ENCODE measurements at regions not wholly inside any gene's neighbourhood (a gene's known extent, or its start where the extent isn't known, plus 50 kb on each side); places are given as distances from the start of the nearest gene placed in this dataset.

GRCh38 chr5:72021651-72022357 lies 85.5 kb upstream of the MAP1B start:
- no peak overlapping the region for H3K27ac ChIP-seq (ENCODE audit: low read length)
- ATAC-seq (no peak), DNase-seq (no peak)
- no peaks in the 10 kb centered on the region for H3K4me1 ChIP-seq (ENCODE audit: control insufficient read depth, insufficient read depth, low read length)
- no peaks in the 10 kb centered on the region for H3K27me3 ChIP-seq (ENCODE audit: control insufficient read depth, insufficient read depth)
- H3K9me3 ChIP-seq (ENCODE audit: control insufficient read depth, low read length), result no peaks in the 10 kb centered on the region
- 89% methylated on average over 8 of the region's 8 CpGs for WGBS
- H3K4me3 ChIP-seq (ENCODE audit: low read length), result no peak overlapping the region
- intact Hi-C loops (cut with DNase I), result no loop called here

DNA sequence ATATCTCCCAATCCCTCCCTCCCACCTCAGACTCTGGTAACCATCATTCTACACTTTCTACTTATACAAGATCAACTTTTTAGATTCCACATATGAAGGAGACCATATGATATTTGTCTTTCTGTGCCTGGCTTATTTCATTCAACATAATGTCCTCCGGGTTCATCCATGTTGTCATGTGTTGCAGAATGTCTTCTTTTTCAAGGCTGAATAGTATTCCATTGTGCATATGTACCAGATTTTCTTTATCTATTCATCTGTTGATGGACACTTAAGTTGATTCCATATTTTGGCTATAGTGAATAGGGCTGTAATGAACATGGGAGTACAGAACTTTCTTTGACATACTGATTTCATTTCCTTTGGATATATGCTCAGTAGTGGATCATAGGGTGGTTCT lies 78.9 kb upstream of the MAP1B start:
- Histone ChIP-seq H3K4me1 (ENCODE audit: control insufficient read depth, insufficient read depth, low read length) (no peaks in the 10 kb centered on the region), H3K27me3 (ENCODE audit: control insufficient read depth, insufficient read depth) (no peaks in the 10 kb centered on the region), H3K9me3 (ENCODE audit: control insufficient read depth, low read length) (no peaks in the 10 kb centered on the region), H3K4me3 (ENCODE audit: low read length) (no peak overlapping the region), H3K27ac (ENCODE audit: low read length) (no peak overlapping the region)
- no peak for DNase-seq
- no peak for ATAC-seq
- intact Hi-C loops (cut with DNase I), result no loop called here
- 96% methylated on average over 1 of the region's 1 CpG for WGBS

DNA sequence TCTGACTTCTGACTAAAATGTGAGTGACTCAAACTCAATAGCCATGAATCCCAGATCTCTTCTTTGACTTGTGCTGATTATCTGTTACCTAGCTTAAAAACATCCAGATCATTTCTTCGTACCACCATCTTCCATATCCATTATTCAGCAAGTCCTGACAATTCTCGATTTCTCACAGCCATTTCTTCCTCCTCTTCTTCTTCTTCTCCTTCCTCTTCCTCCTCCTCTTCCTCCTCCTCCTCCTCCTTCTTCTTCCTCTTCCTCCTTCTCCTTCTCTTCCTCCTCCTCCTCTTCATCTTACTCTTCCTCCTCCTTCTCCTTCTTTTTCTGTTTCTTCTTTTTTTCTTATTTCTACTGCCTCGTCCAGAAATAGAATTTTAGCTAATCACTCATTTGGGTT lies 77.0 kb upstream of the MAP1B start:
- intact Hi-C loops (cut with DNase I), result no loop called here
- Histone ChIP-seq H3K27ac (ENCODE audit: low read length) (no peak overlapping the region), H3K4me1 (ENCODE audit: control insufficient read depth, insufficient read depth, low read length) (no peaks in the 10 kb centered on the region), H3K27me3 (ENCODE audit: control insufficient read depth, insufficient read depth) (no peaks in the 10 kb centered on the region), H3K4me3 (ENCODE audit: low read length) (no peak overlapping the region), H3K9me3 (ENCODE audit: control insufficient read depth, low read length) (no peaks in the 10 kb centered on the region)
- ATAC-seq, result no peak
- no peak for DNase-seq
- WGBS, result 85% methylated on average over 3 of the region's 3 CpGs

DNA sequence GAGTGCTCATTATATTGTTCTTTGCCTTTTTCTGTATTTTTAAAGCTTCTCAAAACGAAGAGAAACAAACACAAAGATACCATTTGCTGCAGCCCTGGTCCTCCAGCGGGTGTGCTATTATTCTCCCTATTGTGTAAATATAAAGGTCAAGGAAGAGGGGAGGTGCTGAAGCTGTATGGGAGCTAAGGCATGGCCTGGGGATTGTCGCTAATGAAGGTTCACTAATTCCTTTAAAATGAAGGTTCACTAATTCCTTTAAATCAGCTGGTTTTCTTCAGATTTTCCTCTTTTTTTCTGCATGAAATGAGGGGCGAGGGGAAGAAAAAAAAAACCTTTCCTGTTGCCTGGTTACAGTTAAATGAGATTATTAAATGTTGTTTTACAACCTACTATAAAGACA lies 74.5 kb upstream of the MAP1B start:
- no peaks in the 10 kb centered on the region for H3K9me3 ChIP-seq (ENCODE audit: control insufficient read depth, low read length)
- H3K4me3 ChIP-seq (ENCODE audit: low read length), result no peak overlapping the region
- H3K27ac ChIP-seq (ENCODE audit: low read length), result no peak overlapping the region
- H3K27me3 ChIP-seq (ENCODE audit: control insufficient read depth, insufficient read depth), result no peaks in the 10 kb centered on the region
- no peaks in the 10 kb centered on the region for H3K4me1 ChIP-seq (ENCODE audit: control insufficient read depth, insufficient read depth, low read length)
- no peak for ATAC-seq
- intact Hi-C loops (cut with DNase I), result no loop called here
- 46% methylated on average over 4 of the region's 4 CpGs for WGBS
- DNase-seq, result no peak

DNA sequence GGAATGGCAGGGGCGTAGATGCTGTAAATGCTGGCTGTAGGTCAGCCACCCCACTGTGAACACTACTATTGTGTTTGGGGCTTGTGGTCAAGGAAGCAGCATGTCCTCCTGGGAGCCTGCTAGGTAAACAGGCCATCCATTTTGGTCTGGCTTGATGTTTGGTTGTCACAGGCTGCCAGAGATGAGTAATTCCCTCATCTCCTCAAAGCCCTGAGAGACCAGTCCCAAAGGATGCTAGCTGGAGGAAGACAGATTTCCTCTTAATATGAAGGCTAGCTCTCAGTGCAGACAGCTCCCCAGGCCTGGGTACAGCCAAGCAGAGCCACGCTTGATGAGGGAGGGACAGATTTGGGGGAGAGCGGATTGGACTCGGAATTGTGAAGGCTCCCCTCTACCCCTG lies 72.5 kb upstream of the MAP1B start:
- no peak overlapping the region for H3K27ac ChIP-seq (ENCODE audit: low read length)
- DNase-seq, result no peak
- H3K27me3 ChIP-seq (ENCODE audit: control insufficient read depth, insufficient read depth), result no peaks in the 10 kb centered on the region
- no peaks in the 10 kb centered on the region for H3K4me1 ChIP-seq (ENCODE audit: control insufficient read depth, insufficient read depth, low read length)
- 66% methylated on average over 4 of the region's 4 CpGs for WGBS
- H3K4me3 ChIP-seq (ENCODE audit: low read length), result no peak overlapping the region
- no peak for ATAC-seq
- intact Hi-C loops (cut with DNase I), result no loop called here
- no peaks in the 10 kb centered on the region for H3K9me3 ChIP-seq (ENCODE audit: control insufficient read depth, low read length)

GRCh38 chr5:72035831-72036230 lies 71.4 kb upstream of the MAP1B start:
- no peak for DNase-seq
- H3K4me1 ChIP-seq (ENCODE audit: control insufficient read depth, insufficient read depth, low read length), result no peaks in the 10 kb centered on the region
- no peaks in the 10 kb centered on the region for H3K9me3 ChIP-seq (ENCODE audit: control insufficient read depth, low read length)
- no peak for ATAC-seq
- no peak overlapping the region for H3K27ac ChIP-seq (ENCODE audit: low read length)
- no peaks in the 10 kb centered on the region for H3K27me3 ChIP-seq (ENCODE audit: control insufficient read depth, insufficient read depth)
- 73% methylated on average over 3 of the region's 3 CpGs for WGBS
- no peak overlapping the region for H3K4me3 ChIP-seq (ENCODE audit: low read length)
- intact Hi-C loops (cut with DNase I), result no loop called here

DNA sequence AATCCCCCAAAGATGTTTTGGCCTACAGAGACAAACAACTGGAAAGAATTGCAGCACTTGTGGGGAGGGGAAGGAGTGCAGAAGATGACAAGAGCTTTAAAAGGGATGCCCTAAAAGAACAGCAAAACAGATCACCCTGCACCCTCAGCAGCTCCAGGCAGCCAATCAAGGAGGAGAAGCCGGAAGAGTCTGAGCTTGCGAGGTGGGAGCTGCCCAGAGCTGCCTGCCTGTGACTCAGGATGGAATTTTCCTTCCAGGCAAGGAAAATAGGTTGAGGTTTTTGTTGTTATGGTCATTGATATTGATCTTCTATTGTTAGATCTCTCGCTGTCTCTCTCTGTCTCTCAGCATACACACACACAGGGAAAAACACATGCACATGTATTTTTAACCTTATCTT lies 70.3 kb upstream of the MAP1B start:
- H3K4me1 ChIP-seq (ENCODE audit: control insufficient read depth, insufficient read depth, low read length), result no peaks in the 10 kb centered on the region
- intact Hi-C loops (cut with DNase I), result no loop called here
- DNase-seq (no peak), ATAC-seq (peak in 1 of 2 donors; percentile 69)
- no peaks in the 10 kb centered on the region for H3K9me3 ChIP-seq (ENCODE audit: control insufficient read depth, low read length)
- no peaks in the 10 kb centered on the region for H3K27me3 ChIP-seq (ENCODE audit: control insufficient read depth, insufficient read depth)
- no peak overlapping the region for H3K4me3 ChIP-seq (ENCODE audit: low read length)
- H3K27ac ChIP-seq (ENCODE audit: low read length), result no peak overlapping the region
- 40% methylated on average over 3 of the region's 3 CpGs for WGBS

GRCh38 chr5:72040513-72040912 lies 66.8 kb upstream of the MAP1B start:
- H3K27ac ChIP-seq (ENCODE audit: low read length), result no peak overlapping the region
- intact Hi-C loops (cut with DNase I), result no loop called here

GRCh38 chr5:72041654-72042053 lies 65.6 kb upstream of the MAP1B start:
- WGBS, result 48% methylated on average over 2 of the region's 2 CpGs
- Histone ChIP-seq H3K27ac (ENCODE audit: low read length) (no peak overlapping the region), H3K9me3 (ENCODE audit: control insufficient read depth, low read length) (no peaks in the 10 kb centered on the region), H3K27me3 (ENCODE audit: control insufficient read depth, insufficient read depth) (no peaks in the 10 kb centered on the region), H3K4me3 (ENCODE audit: low read length) (no peak overlapping the region), H3K4me1 (ENCODE audit: control insufficient read depth, insufficient read depth, low read length) (no peaks in the 10 kb centered on the region)
- no peak for DNase-seq
- intact Hi-C loops (cut with DNase I), result no loop called here
- no peak for ATAC-seq

More at GRCh38 chr5:72040513-72040912, 66.8 kb upstream of the MAP1B start:
- DNase-seq (no peak), ATAC-seq (no peak)
- H3K4me3 ChIP-seq (ENCODE audit: low read length), result no peak overlapping the region
- H3K27me3 ChIP-seq (ENCODE audit: control insufficient read depth, insufficient read depth), result no peaks in the 10 kb centered on the region
- no peaks in the 10 kb centered on the region for H3K9me3 ChIP-seq (ENCODE audit: control insufficient read depth, low read length)
- no peaks in the 10 kb centered on the region for H3K4me1 ChIP-seq (ENCODE audit: control insufficient read depth, insufficient read depth, low read length)

DNA sequence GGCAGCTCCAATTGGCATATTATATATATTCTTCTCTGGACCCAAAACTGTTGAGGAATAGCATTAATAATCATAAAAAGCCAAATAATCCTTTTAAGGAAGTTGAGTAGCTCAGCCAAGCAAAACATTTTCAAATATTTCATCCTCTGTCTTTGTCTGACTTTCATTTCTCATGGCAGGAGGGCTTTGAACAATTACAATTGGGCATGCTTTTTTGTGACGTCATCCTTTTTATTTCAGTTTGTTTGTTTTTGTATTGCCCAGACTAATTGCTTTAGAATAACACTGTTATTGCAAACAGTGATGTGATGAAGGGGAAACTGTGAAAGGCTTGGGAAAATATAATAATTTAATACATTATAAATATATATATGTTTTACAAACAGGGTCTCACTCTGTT lies 65.2 kb upstream of the MAP1B start:
- 55% methylated on average over 1 of the region's 1 CpG for WGBS

DNA sequence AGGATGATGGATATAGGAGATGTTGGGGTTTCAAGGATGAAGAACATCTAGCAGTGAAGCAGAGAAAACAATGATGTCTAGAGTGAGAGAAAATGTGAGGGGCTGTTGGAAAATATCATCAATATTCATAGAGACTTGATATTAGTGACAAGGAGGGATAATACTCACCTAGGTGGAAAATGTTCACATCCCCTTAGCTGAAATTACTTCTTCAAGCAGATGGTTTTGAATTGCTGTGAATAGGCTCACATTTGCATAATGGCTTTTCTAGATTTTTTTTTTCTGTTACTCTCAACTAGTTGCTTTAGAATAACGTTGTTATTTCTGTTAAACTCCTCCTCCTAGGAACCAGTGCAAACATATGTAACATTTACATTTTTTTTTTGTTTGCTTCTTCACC lies 61.6 kb upstream of the MAP1B start:
- Histone ChIP-seq H3K27ac (ENCODE audit: low read length) (no peak overlapping the region), H3K27me3 (ENCODE audit: control insufficient read depth, insufficient read depth) (no peaks in the 10 kb centered on the region), H3K9me3 (ENCODE audit: control insufficient read depth, low read length) (no peaks in the 10 kb centered on the region), H3K4me3 (ENCODE audit: low read length) (no peak overlapping the region), H3K4me1 (ENCODE audit: control insufficient read depth, insufficient read depth, low read length) (no peaks in the 10 kb centered on the region)
- intact Hi-C loops (cut with DNase I), result no loop called here
- WGBS, result 52% methylated on average over 1 of the region's 1 CpG
- no peak for DNase-seq
- ATAC-seq, result no peak

More for the DNA sequence above, 65.2 kb upstream of the MAP1B start:
- no peak overlapping the region for H3K27ac ChIP-seq (ENCODE audit: low read length)
- H3K27me3 ChIP-seq (ENCODE audit: control insufficient read depth, insufficient read depth), result no peaks in the 10 kb centered on the region
- H3K9me3 ChIP-seq (ENCODE audit: control insufficient read depth, low read length), result no peaks in the 10 kb centered on the region
- DNase-seq (no peak), ATAC-seq (no peak)
- intact Hi-C loops (cut with DNase I), result no loop called here
- no peaks in the 10 kb centered on the region for H3K4me1 ChIP-seq (ENCODE audit: control insufficient read depth, insufficient read depth, low read length)
- H3K4me3 ChIP-seq (ENCODE audit: low read length), result no peak overlapping the region

- intact Hi-C loops (cut with DNase I), result no loop called here
- 86% methylated on average over 1 of the region's 1 CpG for WGBS
- DNase-seq, result no peak
- no peak overlapping the region for H3K27ac ChIP-seq (ENCODE audit: low read length)
- no peaks in the 10 kb centered on the region for H3K9me3 ChIP-seq (ENCODE audit: control insufficient read depth, low read length)
- no peak overlapping the region for H3K4me3 ChIP-seq (ENCODE audit: low read length)
- ATAC-seq, result no peak
- no peaks in the 10 kb centered on the region for H3K4me1 ChIP-seq (ENCODE audit: control insufficient read depth, insufficient read depth, low read length)
- H3K27me3 ChIP-seq (ENCODE audit: control insufficient read depth, insufficient read depth), result no peaks in the 10 kb centered on the region
Observed at GRCh38 chr5:72046106-72046505, 61.2 kb upstream of the MAP1B start.

Measured in right cardiac atrium (tissue), 5 donors.